OCI-LY7 (cell line): ENCODE measurements at regions not wholly inside any gene's neighbourhood (a gene's known extent, or its start where the extent isn't known, plus 50 kb on each side); places are given as distances from the start of the nearest gene placed in this dataset.

Experiments
- BruUV-seq: library from RNA; stranded (reverse); fragments of 400-500 nt; replicated peaks from 2 replicates; lab custom pipeline; 2021; lab: Mats Ljungman, UMichigan
- CTCF ChIA-PET: fragments of 300-600 bp; sonication (Branson Sonifier 250); formaldehyde crosslinking; loops from one replicate; lab custom pipeline; 2022; ENCODE audit warnings: antibody characterized with exemption; ENCODE audit not compliant: unreplicated experiment; lab: Charles Lee
- POLR2A ChIA-PET: fragments of 300-600 bp; sonication (Branson Sonifier 250); formaldehyde crosslinking; loops from one replicate; lab custom pipeline; 2022; ENCODE audit warnings: antibody characterized with exemption; lab: Charles Lee
- DNase-seq: peaks from one replicate; pipeline ENCODE4 v3.0.0-alpha.2; 2015; ENCODE audit warnings: low spot score
- H2AFZ ChIP-seq: fragments of 200-600 bp; sonication (generic), shearing (Covaris generic); 2 replicates; pipeline ENCODE4 v1.6.1; 2014; ENCODE audit warnings: mild to moderate bottlenecking, antibody characterized with exemption, low read length, moderate library complexity
- H3K27ac ChIP-seq: fragments of 200-600 bp; sonication (generic); 2 replicates; pipeline ENCODE4 v1.5.1; 2014; ENCODE audit warnings: mixed run types, low read depth, mild to moderate bottlenecking, moderate library complexity, low read length, inconsistent platforms; ENCODE audit not compliant: poor library complexity, severe bottlenecking
- H3K36me3 ChIP-seq: fragments of 200-600 bp; sonication (generic); 2 replicates; pipeline ENCODE4 v1.6.1; 2014; ENCODE audit warnings: mild to moderate bottlenecking, antibody characterized with exemption, low read length, moderate library complexity, mixed read lengths; ENCODE audit not compliant: insufficient read depth
- H3K4me1 ChIP-seq: fragments of 200-600 bp; sonication (generic); 2 replicates; pipeline ENCODE4 v1.5.1; 2014; ENCODE audit warnings: mild to moderate bottlenecking, low read length; ENCODE audit not compliant: insufficient read depth, poor library complexity, severe bottlenecking
- H3K4me2 ChIP-seq: fragments of 200-600 bp; sonication (generic); 2 replicates; pipeline ENCODE4 v1.6.1; 2014; ENCODE audit warnings: mild to moderate bottlenecking, low read length
- H3K4me3 ChIP-seq: fragments of 200-600 bp; sonication (generic); 2 replicates; pipeline ENCODE4 v1.5.1; 2014; ENCODE audit warnings: mild to moderate bottlenecking, low read depth, low read length; ENCODE audit not compliant: poor library complexity, severe bottlenecking
- H3K79me2 ChIP-seq: fragments of 200-600 bp; sonication (generic); 2 replicates; pipeline ENCODE4 v1.6.1; 2016; ENCODE audit warnings: low read depth, mild to moderate bottlenecking, low read length, moderate library complexity, mixed read lengths; ENCODE audit not compliant: insufficient read depth
- H3K9me2 ChIP-seq: fragments of 200-600 bp; sonication (generic); 2 replicates; pipeline ENCODE4 v1.6.1; 2016; ENCODE audit warnings: mild to moderate bottlenecking, low read length, mixed read lengths; ENCODE audit not compliant: insufficient read depth
- H3K9me3 ChIP-seq: fragments of 200-600 bp; sonication (generic); 2 replicates; pipeline ENCODE4 v1.6.1; 2014; ENCODE audit warnings: mild to moderate bottlenecking, mixed run types, low read length, mixed read lengths
- H4K20me1 ChIP-seq: fragments of 200-600 bp; sonication (generic); 2 replicates; pipeline ENCODE4 v1.6.1; 2014; ENCODE audit warnings: mild to moderate bottlenecking, antibody characterized with exemption, low read length, moderate library complexity, mixed read lengths; ENCODE audit not compliant: insufficient read depth
- CTCF ChIP-seq: fragments of 200-600 bp; sonication (generic); conservative IDR thresholded peaks from 2 replicates; pipeline ENCODE4 v1.5.1; 2014; ENCODE audit warnings: mild to moderate bottlenecking, antibody characterized with exemption, low read length, moderate library complexity, mixed read lengths
- EZH2phosphoT487 ChIP-seq: fragments of 200-600 bp; sonication (generic); IDR thresholded peaks from 2 replicates; pipeline ENCODE4 v1.6.1; 2018; ENCODE audit warnings: low read depth, borderline replicate concordance, mild to moderate bottlenecking, mixed run types, antibody characterized with exemption, low read length, moderate library complexity, mixed read lengths
- intact Hi-C: fragments of 100-400 bp; cut with micrococcal nuclease; formaldehyde crosslinking; loops from one replicate; pipeline ENCODE4 v1.10.0; 2022; ENCODE audit not compliant: unreplicated experiment

DNA sequence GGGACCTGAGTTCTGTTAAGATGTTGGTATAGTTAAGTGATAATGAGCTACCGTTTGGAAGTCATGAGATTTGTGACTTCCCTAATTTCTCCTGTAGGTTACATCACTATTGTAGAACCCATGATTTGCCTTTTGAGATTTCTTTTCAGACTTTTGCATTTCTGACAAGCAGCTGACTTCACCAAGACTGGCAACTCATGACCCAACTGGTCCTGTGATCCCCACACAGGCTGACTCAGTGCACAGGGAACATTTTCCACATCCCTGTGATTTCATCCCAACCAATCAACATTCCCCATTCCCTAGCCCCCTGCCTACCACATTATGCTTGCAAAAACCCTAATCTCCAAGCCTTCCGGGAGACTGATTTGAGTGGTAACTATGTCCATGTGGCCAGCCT, 242.1 kb upstream of the PDZRN3 start:
- ChIA-PET CTCF (no interaction called here), POLR2A (no interaction called here)
- intact Hi-C loops = no loop called here
- no peak for DNase-seq
- no peak for TF ChIP-seq CTCF
- TF ChIP-seq EZH2phosphoT487 = no peak
- no TSS peak for BruUV-seq
- Histone ChIP-seq H3K79me2 (no peaks in the 10 kb centered on the region), H3K9me3 (no peaks in the 10 kb centered on the region), H3K4me2 (no peak overlapping the region), H3K4me1 (no peaks in the 10 kb centered on the region), H3K4me3 (no peak overlapping the region), H3K27ac (no peak overlapping the region), H3K9me2 (no peaks in the 10 kb centered on the region), H3K36me3 (no peaks in the 10 kb centered on the region), H4K20me1 (no peaks in the 10 kb centered on the region), H2AFZ (no peak overlapping the region)

DNA sequence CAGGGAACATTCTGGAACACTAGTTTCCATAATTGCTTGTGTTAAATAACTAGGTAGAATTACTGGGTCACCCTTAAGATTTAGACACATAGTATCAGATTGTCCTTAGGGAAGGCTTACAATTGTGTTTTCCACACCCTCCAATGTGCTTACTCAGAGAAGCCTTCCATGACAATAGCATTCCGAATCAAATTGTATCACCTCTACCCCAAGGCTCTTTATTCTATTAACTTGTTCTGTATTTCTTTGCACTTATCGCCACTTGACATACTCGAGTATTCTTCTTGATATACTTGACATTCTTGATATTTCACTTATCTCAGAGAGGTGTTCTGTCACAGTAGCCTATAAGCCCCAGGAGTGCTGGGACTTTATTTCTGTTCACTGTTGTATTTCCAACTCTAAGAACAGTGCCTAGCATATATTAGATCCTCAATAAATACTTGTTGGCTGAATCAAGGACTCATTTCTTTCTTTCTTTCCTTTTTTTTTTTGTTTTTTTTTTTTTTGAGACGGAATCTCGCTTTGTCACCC, 238.9 kb upstream of the PDZRN3 start:
- H3K4me1 ChIP-seq = no peaks in the 10 kb centered on the region
- no peaks in the 10 kb centered on the region for H3K79me2 ChIP-seq
- BruUV-seq = no TSS peak
- H4K20me1 ChIP-seq = no peaks in the 10 kb centered on the region
- intact Hi-C loops = no loop called here
- H3K9me3 ChIP-seq = no peaks in the 10 kb centered on the region
- no peak overlapping the region for H3K4me3 ChIP-seq
- no peaks in the 10 kb centered on the region for H3K36me3 ChIP-seq
- ChIA-PET CTCF (no interaction called here), POLR2A (interaction anchor here (0.7 kb wide), 1 partner anchor 31 kb away, joined by 5 read pairs; no protein-coding TSS in a partner anchor)
- TF ChIP-seq EZH2phosphoT487 (no peak), CTCF (no peak)
- no peak overlapping the region for H3K27ac ChIP-seq
- H3K9me2 ChIP-seq = no peaks in the 10 kb centered on the region
- no peak for DNase-seq
- H2AFZ ChIP-seq = no peak overlapping the region
- H3K4me2 ChIP-seq = no peak overlapping the region

DNA sequence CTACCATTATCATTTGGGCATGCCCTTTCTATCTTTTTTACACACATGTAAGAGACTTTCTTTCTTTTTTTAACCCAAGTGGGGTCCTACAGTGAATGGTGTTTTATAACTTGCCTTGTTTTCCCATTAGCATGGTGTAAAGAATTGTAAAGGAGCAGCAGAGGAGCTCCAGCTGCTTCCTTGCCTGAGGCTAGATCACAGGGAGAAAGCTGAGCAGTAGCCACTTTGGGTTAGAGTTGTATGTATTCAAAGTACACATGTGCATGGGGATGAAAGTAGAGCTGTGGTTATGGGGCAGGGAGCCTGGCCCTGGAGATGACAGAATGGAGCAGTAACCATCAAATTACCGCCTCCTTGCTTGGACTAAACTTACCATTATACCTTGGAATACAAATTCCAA, 231.1 kb upstream of the PDZRN3 start:
- intact Hi-C loops = no loop called here
- POLR2A ChIA-PET = no interaction called here
- Histone ChIP-seq H3K4me1 (no peaks in the 10 kb centered on the region), H3K27ac (no peak overlapping the region), H3K9me3 (no peaks in the 10 kb centered on the region), H3K9me2 (no peaks in the 10 kb centered on the region), H3K4me2 (no peak overlapping the region), H4K20me1 (no peaks in the 10 kb centered on the region; the same call in 1 of the 2 replicates), H3K36me3 (no peaks in the 10 kb centered on the region), H3K79me2 (no peaks in the 10 kb centered on the region), H2AFZ (no peak overlapping the region), H3K4me3 (no peak overlapping the region)
- CTCF ChIA-PET = no interaction called here
- no TSS peak for BruUV-seq
- no peak for DNase-seq
- TF ChIP-seq EZH2phosphoT487 (no peak), CTCF (no peak)
